ENCODE measurements at regions not wholly inside any gene's neighbourhood (a gene's known extent, or its start where the extent isn't known, plus 50 kb on each side); places are given as distances from the start of the nearest gene placed in this dataset.
"Not testable (repeated sequence)": the region's sequence is repeated elsewhere in the genome, so short reads cannot be mapped to it uniquely, and the experiment has no call there.

DNA sequence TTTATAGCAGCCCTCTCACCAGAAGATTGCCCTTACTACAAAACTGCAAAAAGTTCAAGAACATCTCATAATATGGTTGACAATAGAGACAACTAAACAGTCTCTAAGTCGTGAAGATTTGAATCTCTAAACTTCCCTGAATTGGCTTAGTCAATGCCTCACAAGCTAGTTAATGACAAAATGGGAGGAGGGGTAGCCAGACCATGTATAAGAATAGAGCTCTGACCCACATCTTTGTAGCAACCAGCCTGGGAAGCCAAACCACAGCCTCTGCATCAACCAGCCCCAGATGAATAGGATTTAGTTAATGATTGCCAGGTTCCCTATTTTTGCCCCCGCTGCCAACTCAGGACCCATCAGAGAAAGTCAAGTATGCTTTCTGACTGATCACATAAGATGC, 1265.9 kb upstream of the PCDH10 start:
- not testable (repeated sequence) for DNase-seq

- not testable (repeated sequence) for DNase-seq
These were observed 1223.4 kb upstream of the PCDH10 start for GRCh38 chr4:131925662-131926061.

DNA sequence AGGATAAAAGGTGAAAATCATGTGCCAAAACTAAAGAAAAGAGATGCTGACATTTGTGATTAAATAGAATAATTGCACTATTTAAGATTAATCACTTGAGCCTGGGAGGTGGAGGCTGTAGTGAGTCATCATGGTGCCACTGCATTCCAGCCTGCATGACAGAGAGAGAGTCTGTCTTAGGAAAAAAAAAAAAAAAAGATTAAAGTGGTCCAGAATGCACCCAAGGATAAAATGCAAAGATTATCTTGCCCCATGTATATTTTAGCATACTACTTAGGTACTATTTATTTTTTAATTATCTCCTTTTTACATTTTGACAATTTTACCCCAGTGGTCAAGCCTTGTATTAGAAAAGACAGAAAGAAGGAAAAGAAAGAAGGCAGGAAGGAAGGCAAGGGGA, 1181.4 kb upstream of the PCDH10 start:
- DNase-seq, result not testable (repeated sequence)

DNA sequence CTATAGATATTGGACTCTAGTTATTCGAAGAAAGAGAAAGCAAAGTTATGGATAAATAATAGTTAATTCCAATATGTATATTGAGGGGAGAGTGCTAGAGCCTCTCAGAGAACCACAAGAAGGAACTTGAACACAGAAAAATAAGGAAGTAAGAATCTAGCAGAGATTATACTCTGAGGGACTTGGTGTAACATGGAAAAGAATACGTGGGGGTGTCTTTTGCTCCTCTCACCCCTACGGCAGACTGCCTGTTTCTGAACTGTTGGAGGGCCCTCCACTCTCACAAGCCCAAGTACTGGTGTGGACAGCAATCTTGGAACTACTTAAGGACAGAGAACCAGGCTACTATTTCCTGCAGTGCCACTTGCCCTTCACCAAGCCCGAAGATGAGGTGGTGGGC, 1174.4 kb upstream of the PCDH10 start:
- no peak for DNase-seq

DNA sequence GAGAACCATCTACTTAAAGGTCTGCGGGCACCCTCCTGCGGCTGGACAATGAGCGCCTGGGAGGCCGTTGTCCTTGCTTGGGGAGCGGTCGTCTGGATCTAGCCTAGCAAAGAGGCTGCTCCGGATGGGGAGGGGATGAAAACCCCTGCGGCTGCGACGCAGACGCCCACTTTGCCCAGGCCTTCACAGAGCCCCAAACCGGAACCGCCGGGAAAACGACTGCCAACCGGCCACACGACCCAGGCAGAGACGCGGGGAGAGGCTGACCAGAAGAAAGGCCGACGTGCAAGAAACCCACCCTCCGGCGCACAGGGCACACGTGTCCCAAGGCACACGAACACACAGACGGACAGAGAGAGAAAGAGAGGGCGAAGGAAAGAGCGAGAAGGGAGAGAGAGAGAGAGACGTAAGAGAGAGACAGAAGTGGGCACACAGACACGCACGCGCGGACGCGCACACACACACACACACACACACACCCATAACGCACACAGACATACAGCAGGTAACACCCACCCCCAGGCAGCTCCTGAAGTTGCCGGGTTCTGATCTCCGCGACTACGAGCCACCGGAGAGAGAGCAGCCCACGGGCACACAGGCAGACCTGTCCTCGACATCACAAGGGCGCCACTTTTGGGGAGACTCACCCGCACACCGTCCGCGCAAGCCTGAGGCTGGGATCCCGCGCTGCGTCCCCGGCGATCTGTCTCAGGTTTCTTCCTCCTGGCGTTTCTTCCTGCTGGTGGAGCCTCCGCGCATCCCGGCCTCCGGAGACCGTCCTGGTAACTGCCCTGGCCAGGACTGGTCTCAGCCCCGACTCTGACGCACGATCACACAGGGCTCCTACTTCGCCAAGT, 1173.6 kb upstream of the PCDH10 start:
- not testable (repeated sequence) for DNase-seq

DNA sequence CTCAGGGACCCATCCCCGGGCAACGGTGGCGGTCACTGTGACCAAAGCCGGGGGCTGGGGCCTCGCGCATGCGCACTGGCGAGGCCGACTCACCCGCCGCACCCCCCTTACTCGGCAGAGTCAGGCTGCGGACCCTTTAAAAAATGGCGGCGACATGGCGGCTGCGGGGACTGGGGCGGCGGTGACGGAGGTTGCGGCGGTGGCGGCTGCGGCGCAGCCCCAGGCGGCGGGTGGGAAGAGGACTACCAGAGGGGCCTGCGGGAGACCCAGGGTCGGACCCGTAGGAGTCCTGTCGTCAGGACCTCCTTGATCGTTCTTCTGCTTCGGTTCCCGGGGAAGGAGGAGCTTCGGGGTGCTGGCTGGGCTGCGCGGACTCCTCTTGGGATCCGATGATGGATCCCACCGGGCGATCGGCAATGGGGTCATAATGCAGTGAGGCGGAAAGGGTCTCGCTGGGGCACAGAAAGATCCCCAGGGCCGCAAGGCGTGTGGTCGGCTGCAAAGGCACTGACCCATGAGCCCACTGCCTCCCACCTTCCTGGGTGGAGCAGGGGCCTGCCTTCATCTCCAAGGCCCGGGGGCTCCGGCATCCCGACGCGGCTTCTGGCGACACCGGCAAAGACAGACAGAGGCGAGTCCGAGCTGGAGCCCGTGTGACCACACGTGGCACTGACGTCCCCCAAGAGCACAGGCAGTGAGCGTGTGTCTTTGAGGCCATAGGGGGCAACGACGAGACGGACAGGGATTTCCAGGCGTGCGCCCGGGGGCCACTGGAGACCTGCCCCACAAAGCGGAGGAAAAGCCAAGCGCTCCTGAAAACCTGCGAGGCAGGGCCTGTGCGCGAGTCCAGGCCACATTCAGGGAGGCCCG, 1172.7 kb upstream of the PCDH10 start:
- DNase-seq, result not testable (repeated sequence)

DNA sequence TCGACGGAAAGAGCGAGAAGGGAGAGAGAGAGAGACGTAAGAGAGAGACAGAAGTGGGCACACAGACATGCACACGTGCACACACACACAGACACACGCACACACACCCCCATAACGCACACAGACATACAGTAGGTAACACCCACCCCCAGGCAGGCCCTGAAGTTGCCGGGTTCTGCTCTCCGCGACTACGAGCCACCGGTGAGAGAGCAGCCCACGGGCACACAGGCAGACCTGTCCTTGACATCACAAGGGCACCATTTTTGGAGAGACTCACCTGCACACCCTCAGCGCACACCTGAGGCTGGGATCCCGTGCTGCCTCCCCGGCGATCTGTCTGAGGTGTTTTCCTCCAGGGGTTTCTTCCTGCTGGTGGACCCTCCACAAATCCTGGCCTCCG, 1171.0 kb upstream of the PCDH10 start:
- DNase-seq, result no peak

- no peak for DNase-seq
These were observed 1159.5 kb upstream of the PCDH10 start for GRCh38 chr4:131989576-131989975.

DNA sequence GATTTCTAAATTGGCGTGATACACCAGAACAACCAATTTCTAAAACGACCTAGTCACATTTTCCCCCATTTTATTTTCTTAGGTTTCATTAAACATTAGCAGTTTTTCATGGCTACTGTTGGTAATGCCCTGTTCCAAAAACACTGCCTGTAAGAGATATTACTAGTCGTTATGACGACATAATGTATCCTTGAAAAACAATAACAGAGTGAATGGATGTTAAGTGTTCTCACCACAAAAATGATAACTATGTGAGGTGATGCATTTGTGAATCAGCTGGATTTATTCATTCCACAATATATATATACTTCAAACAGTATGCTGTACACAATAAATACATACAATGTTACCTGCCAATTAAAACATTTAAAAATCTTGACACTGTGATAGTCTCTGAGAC, 1147.6 kb upstream of the PCDH10 start:
- DNase-seq, result no peak

DNA sequence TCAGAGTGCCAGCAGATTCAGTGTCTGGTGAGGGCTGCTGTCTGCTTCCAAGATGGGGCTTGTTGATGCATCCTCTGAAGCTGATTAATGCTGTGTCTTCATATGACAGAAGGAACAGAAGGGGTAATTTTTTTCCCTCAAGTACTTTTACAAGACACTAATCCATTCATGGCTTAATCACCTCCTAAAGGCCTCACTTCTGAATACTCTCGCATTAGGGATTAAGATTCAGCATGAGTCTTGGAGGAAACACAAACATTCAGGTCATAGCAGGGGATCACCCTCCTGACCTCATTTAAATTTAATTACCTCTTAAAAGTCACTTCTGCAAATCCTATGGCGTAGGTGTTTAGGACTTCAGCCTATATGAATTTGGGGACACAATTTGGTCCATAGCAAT, 1145.5 kb upstream of the PCDH10 start:
- DNase-seq, result no peak

DNA sequence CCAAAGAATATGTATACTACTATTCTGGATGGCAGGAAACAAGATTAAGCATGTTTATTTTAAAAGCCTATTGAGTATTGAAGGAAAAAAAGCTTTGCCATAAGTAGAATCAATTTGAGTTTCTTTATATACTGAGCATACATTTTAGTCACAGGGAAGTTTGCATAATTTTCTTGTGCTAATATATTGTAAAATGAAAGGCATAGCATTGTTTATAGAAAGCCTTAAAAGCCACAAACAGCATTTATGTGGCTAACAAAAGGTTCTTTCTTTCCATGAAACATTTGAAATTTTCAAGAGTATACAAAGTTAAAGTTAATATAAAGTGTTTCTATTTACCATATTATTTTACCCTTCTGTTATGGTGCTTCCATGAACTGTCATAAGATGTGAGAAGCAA, 1133.8 kb upstream of the PCDH10 start:
- DNase-seq, result no peak

- no peak for DNase-seq
These were observed 1132.3 kb upstream of the PCDH10 start for GRCh38 chr4:132016703-132017350.

DNA sequence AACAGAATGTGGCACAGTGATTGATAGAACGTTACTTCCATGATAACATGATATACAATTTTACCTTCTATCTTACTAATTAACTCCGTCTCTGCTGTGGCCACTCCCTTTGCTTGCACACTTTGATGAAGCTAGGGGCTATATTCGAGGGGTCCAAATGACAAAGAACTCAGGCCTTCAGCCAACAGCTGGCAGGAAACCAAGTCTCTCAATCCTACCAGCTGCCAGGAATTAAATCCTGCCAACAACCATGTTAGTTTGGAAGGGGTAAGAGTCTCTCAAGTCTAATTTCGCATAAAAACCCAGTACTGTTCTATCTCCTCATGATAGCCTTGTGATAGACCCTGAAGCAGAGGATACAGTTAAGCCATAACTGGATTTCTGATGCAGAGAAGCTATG, 1122.9 kb upstream of the PCDH10 start:
- no peak for DNase-seq

DNA sequence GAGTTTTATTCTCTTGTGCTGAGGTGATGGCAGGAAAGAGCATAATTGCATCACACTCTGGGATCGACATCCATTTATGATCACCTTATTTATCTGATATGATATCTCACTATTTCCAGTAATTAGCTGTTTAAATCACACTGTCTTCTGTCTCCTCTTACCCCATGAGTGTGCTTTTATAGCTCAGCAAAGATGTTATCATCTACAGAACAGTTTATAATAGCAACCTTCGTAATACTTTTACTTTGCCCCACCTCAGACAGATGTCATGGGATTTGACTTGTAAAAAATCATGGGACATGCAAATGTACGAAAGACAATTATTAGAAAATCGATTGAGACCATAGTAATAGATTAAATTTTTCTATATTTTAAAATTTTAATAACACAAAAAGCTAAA, 1122.3 kb upstream of the PCDH10 start:
- no peak for DNase-seq

GRCh38 chr4:132056496-132056895, 1092.6 kb upstream of the PCDH10 start:
- no peak for DNase-seq

- no peak for DNase-seq
These were observed 1089.9 kb upstream of the PCDH10 start for GRCh38 chr4:132059227-132059626.

DNA sequence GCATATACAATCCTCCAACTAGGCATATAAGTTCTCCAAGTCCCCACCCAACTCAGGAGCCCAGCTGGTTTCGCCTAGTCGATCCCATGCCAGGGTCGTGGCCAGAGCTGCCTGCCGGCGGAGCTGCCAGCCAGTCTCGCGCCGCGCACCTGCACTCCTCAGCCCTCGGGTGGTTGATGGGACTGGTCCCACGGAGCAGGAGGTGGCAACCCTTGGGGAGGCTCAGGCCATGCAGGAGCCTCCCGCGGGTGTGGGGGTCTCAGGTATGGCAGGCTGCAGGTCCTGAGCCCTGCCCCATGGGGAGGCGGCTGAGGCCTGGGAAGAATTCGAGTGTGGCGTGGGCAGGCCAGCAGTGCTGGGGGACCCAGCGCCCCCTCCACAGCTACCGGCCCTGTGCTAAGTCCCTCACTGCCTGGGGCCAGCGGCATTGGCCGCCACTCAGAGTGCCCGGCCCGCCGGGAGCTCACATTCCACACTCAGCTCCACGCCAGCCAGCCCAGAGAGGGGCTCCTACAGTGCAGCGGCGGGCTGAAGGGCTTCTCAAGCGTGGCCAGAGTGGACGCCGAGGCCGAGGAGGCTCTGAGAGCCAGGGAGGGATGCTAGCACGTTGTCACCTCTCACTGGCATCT, 1086.4 kb upstream of the PCDH10 start:
- DNase-seq, result no peak

DNA sequence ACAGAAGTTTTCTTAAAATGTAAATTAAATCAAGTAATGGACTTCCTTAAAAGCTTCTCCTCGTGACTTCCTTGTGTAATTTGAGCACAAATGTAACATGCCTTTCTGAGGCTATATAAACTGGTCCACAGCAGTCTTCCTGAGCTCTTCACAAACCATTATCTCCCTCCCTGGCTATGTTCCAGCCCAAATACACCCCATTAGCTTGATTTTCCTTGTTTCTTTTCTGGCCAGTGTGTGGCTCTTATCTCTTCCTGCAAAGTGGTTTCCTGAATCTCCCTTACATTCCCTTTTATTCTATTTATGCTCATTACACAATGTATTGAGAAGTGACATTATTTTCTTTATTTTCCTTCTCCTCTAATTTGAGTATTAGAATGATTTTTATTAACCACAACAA, 1085.3 kb upstream of the PCDH10 start:
- DNase-seq, result no peak

DNA sequence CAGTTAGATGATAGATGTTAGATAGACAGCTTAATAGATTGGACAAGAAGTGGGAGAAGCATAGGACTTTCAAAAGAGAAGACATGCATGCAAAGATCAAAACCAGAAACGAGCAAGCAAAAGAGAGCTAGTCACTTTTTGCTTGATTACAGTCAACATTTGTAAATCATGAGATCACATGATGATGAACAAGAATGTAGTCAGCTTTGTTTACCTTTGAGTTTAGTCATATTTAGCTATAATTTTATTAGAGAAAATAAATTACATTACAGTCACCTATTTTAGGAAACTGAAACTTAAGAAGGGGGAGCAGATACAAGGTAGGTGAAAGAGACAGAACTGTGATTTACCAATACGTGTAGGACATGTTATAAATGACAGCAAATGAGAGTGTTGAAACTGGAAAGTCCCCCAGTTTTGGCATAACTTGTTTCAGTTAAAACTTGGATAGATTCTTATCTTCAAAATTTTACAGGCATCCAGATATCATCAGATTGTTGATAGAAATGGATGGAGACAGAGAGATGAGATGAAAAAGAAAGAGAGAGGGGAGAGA, 1083.1 kb upstream of the PCDH10 start:
- no peak for DNase-seq

DNA sequence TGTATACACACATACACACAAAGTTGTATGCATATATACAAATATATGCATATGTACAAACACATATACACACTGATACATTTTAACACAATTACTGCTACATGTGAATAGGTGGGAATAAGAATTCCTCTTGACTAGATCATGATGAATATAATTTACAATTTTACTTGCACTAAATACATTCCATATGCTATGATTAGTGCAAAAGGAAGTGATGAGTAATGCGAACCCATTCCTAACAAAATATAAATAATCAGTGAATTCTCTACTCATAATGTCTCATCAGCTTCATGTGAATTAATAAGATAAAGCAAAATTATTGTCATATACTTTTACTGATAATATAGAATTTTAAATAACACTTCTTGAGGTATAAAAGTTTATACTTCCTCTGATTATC, 1077.3 kb upstream of the PCDH10 start:
- DNase-seq, result no peak

DNA sequence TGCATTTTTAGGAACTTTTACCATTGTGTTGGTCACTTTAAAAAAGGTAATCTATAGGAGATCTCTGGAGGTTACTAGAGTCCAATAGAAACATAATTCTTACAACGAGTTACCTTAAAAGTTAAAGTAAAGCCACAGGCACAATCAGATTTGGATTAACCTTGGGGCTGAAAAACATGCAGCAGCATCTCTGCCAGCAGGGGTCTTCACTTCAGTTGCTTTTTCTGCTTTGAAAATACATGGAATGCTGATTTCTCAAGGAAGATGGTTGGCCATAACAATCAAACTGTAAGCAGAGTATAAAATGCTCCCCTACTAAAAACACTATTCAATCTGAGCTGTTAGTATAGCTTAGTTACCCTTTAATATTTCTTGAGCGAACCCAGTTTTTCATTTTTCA, 1072.3 kb upstream of the PCDH10 start:
- no peak for DNase-seq

DNA sequence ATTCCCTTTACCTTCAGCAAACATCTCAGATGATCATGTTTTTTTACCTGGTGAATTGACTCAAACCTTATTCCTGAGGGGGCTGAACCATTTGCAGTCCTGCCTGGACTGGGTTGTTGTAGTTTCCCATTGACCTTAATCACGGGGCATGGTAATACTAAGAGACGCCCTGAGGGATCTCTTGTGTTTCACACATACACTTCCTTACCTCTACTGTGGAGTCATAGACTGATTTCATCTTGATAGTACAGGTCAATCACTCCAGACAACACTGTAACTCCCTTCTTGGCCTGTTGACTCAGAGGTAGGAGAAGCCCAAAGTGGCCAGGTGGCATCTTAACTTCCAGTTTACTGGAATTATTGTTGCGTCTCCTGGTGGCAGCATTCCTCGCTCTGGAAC, 1064.0 kb upstream of the PCDH10 start:
- DNase-seq, result no peak

All from skin of body (tissue), 1 donor.